T-helper 9 cell (primary cell): ENCODE measurements at regions not wholly inside any gene's neighbourhood (a gene's known extent, or its start where the extent isn't known, plus 50 kb on each side); places are given as distances from the start of the nearest gene placed in this dataset.
"Not testable (repeated sequence)": the region's sequence is repeated elsewhere in the genome, so short reads cannot be mapped to it uniquely, and the experiment has no call there.

Source experiments
- DNase-seq: peaks from one replicate; pipeline ENCODE4 v3.0.0-alpha.2; 2020

- no peak for DNase-seq
These were observed 804.3 kb upstream of the ACVR2A start for GRCh38 chr2:147040298-147041120.

- DNase-seq = no peak
These were observed 807.8 kb upstream of the ACVR2A start for GRCh38 chr2:147037048-147037447.

GRCh38 chr2:147033044-147033443, 811.8 kb upstream of the ACVR2A start:
- DNase-seq = no peak

GRCh38 chr2:147031897-147032296, 812.9 kb upstream of the ACVR2A start:
- no peak for DNase-seq

- DNase-seq = no peak
These were observed 813.7 kb upstream of the ACVR2A start for GRCh38 chr2:147030966-147031720.

GRCh38 chr2:147027436-147027835, 817.4 kb upstream of the ACVR2A start:
- no peak for DNase-seq

- no peak for DNase-seq
These were observed 818.0 kb upstream of the ACVR2A start for GRCh38 chr2:147026664-147027295.

GRCh38 chr2:147025646-147026585, 818.9 kb upstream of the ACVR2A start:
- no peak for DNase-seq

- no peak for DNase-seq
These were observed 825.5 kb upstream of the ACVR2A start for GRCh38 chr2:147019311-147019710.

GRCh38 chr2:147017951-147018645, 826.7 kb upstream of the ACVR2A start:
- DNase-seq = no peak

- DNase-seq = no peak
These were observed 828.6 kb upstream of the ACVR2A start for GRCh38 chr2:147016181-147016580.

- no peak for DNase-seq
These were observed 829.2 kb upstream of the ACVR2A start for GRCh38 chr2:147015591-147015990.

GRCh38 chr2:147013696-147014392, 831.0 kb upstream of the ACVR2A start:
- DNase-seq = no peak

- DNase-seq = no peak
These were observed 836.3 kb upstream of the ACVR2A start for GRCh38 chr2:147008481-147008880.

GRCh38 chr2:147006736-147007141, 838.1 kb upstream of the ACVR2A start:
- no peak for DNase-seq

- DNase-seq = no peak
These were observed 841.7 kb upstream of the ACVR2A start for GRCh38 chr2:147003081-147003480.

GRCh38 chr2:147002256-147002655, 842.6 kb upstream of the ACVR2A start:
- DNase-seq = no peak

- DNase-seq = no peak
These were observed 843.8 kb upstream of the ACVR2A start for GRCh38 chr2:147001061-147001460.

GRCh38 chr2:147000151-147000550, 844.7 kb upstream of the ACVR2A start:
- DNase-seq = not testable (repeated sequence)

- no peak for DNase-seq
These were observed 846.9 kb upstream of the ACVR2A start for GRCh38 chr2:146997945-146998344.

- no peak for DNase-seq
These were observed 847.3 kb upstream of the ACVR2A start for GRCh38 chr2:146997488-146997887.
